Right ventricle myocardium superior (tissue), 1 donor: ENCODE measurements at regions not wholly inside any gene's neighbourhood (a gene's known extent, or its start where the extent isn't known, plus 50 kb on each side); places are given as distances from the start of the nearest gene placed in this dataset.
"Not testable (repeated sequence)": the region's sequence is repeated elsewhere in the genome, so short reads cannot be mapped to it uniquely, and the experiment has no call there.

Experiments used
- ATAC-seq: fragments of 200-7000 bp; cut with Tn5 transposase; one replicate; pipeline ENCODE4 v1.9.1; 2020; ENCODE audit warnings: mild to moderate bottlenecking; ENCODE audit not compliant: poor library complexity
- DNase-seq: peaks from one replicate; pipeline ENCODE4 v3.0.0-alpha.2; 2020
- intact Hi-C: fragments of 100-400 bp; cut with DNase I; formaldehyde crosslinking; loops from one replicate; pipeline ENCODE4 v1.11.2; 2022
- donor health status: DM: no; HTN: yes; CAD: no; lungs with severe emphysema.

DNA sequence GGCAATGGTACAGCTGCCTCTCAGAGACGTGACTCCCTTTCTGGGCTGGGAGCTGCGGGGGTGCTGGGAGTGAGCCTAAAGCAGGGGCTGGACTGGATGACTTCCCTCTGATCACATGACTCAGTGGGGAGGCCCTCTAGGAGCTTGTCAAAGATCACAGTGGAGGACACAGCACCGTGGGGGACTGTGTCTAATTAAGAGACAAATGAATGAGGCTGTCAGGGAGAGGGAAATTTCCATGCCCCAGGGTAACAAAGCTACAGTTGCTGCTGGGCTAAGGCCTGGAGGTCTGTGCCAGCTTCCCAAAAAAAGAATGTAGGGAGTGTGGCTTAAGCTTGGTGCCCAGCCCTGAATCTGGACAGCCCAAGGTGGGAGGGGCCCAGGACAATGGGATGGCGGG, 262.8 kb upstream of the PLET1 start:
- peak; percentile 44 for DNase-seq
- intact Hi-C loops, result no loop called here
- peak; percentile 47 for ATAC-seq

DNA sequence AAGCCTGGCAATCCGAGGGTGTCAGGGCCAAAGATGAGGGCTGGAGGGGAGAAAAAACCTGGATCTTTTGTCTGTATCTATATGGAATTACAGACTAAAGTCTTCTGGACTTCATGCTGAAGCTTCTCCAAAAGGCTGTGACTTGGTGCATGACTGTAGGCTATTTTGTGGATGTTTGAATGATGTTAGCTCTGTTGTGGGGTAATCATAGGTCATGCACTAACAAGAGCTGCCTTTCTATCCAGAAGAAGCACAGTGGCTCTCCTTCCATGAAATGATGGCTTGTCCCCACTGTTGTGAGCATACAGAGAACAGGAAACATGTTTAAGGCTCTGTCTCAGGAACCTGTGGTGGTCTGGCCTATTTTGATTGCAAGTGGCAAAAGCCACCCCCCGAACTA, 263.3 kb upstream of the PLET1 start:
- DNase-seq, result no peak
- intact Hi-C loops, result no loop called here
- no peak for ATAC-seq

DNA sequence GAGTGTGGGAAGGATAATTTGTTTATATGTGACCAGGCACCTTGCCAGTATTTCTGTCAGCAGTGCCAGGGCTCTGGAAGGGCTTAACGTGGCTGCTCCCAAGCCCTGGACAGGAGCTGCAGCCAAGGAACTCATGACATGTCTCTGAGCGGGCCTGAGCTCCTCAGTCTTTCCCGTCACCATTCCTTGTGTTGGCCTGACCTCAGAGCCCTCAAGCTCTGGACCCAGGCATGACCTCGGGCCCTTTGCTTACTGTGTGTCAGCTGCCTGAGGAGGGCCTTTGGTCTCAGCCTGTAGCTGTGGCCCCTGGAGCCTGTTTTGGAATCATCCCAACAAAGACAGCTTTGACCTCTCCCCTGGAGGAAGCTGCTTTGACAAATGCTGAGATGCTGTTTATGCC, 264.1 kb upstream of the PLET1 start:
- DNase-seq, result peak; percentile 55
- intact Hi-C loops, result no loop called here
- peak; percentile 43 for ATAC-seq

DNA sequence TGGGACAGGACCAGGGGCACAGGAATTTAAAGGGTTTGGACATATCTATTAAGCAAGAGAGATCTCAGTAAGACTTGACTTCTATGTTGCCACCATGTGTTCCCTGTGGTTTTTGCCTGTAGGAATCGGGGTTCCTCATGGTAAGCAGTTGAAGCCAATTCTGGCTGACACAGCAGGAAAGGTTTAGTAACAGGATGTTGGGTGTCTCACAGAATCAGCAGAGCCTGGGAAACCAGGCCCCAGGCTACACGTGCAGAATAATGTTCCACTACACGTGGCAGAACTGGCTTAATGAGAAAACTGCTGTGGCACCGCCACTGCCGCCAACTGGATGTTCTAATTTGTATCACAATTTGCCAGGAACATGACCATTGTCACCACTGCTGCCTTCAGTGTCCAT, 264.6 kb upstream of the PLET1 start:
- ATAC-seq (peak; percentile 25), DNase-seq (peak; percentile 45)
- intact Hi-C loops, result no loop called here

DNA sequence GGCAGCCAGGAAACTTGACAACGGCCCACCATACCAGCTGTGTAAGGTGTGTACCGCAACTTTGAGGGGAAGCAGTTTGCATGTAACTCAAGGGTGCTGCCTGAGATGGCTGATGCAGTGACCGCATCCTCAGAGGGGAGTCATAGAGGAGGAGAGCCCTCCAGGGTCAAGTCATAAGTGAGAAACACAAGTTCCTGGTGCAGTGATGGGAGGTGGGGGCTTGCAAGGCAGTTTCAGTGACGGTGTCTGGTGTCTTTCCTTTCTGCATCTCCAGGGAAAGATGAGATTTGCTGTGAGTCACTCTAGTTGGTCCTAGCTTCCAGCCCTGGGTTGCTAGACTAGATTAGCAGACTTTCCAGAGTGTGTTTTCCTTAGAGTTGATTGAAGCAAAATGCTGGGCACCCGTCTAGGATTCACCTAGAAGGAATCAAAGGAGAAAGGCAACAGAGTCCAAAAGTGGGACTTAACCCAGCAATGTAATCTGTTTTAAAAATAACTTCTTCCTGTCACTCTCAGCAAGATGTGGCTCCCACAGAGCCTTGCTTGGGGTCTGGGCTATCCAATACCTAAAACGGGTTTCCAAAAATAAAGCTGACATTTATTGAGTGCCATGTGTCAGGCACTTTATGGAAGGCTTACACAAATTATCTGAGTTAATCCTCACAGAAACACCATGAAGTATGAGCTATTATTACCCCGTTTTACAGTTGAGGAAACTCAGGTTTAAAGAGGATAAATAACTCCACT, 265.4 kb upstream of the PLET1 start:
- intact Hi-C loops, result no loop called here
- no peak for DNase-seq
- ATAC-seq, result no peak

DNA sequence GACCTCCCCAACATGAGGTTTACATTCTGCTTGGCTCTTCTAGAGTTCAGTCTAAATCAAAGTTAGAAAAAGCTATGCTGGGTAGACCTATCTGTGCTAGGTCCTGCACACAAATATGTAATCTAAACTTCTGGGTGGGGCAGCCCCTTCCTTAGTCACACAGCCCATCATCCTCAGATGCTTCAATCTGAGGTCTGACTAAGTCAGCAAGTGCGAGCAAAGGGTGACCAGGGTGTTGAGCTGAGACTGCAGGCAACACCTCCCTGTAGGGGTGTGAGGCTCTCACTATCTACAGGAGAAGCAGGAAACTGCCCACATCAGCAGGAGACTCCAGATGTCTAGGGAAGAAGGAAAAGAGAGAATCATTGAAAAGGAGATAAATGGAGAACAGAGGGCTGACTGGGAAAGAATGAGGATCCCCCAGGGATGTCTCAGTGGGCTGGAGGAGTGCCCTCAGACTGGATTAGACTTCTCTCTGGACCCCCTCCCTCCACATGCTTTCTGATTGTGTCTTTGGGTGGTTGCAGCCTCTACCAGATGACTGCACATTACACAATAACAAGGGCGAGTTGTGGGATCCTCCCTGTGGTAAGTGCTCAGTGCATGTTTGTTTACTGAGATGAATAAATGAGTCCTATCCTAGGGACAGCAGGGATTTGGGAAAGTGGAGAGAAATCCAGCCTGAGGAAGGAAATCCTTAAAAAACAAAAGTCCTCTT, 266.2 kb upstream of the PLET1 start:
- no peak for DNase-seq
- ATAC-seq, result peak; percentile 13
- intact Hi-C loops, result no loop called here

DNA sequence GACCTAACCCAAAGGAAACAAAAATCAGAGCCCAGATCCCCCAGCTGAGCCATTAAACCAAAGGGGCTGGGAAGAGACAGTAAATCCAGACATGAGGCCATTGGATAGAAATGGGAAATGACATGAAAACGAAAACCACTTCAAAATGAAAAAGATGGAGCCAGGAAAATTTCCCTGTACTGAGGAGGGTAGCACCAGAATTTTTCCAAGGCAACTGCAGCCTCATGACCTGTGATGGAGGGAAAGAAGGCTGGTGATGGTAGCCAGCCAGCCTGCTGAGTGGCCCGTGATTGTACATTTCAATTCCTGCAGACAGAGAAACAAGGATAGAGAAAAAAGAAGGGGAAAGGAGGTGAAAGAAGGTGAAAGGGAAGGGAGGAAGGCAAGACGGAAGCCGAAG, 268.4 kb upstream of the PLET1 start:
- DNase-seq (no peak), ATAC-seq (no peak)
- intact Hi-C loops, result no loop called here

DNA sequence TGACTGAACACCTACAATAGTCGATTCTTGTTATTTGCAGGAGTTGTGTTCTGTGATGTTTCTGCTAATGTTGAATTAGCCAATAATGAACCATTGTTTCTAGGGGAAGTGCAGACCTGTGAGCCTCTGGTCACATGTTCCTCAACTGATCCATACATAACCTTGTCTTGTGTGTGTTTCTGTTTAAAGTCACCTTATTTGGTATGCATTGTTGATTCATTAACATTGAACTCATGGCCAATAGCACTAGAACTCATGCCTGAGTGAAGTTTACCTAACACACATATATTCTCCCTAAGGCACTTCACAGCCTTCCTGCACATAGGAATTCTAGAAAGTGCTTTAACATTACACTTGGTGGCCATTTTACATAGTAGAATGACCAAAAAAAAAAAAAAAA, 271.8 kb upstream of the PLET1 start:
- intact Hi-C loops, result no loop called here
- no peak for ATAC-seq
- DNase-seq, result no peak

DNA sequence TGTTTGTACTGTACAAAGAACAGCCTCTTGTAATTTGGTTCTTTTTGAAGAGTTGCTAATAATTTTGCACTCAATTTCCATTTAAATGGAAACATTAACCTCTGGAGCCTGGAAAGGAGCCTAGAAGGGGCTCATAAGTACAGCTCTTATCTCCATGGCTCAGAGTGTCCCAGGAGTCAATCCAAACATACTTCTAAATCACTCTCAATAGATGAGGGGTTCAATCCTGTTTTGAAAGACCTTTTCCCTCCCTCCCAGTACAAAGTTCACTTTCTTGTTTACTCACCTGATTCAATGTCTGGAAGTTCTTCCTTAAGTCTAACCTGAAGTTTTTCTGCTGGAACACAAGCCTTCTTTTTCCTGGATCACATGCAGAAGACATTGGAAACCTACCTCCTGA, 273.0 kb upstream of the PLET1 start:
- DNase-seq, result no peak
- ATAC-seq, result peak; percentile 51
- intact Hi-C loops, result no loop called here

DNA sequence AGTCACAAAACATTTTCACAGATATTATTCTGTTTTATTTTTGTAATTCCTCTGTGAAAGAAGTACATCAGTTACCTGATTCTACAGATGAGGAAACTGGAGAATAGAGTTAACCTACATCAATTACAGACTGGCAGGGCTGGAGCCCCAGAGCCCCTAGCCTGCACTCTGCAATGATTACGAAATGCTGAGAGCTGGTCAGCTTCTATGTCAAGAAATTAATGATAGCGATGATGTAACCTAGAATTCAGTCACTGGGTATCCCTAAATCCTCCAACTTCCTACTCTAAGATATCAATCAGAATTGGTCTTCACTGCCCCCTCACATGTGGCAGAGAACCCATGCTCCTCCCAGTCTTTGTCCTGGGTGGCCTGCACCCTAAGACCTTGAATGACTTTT, 273.5 kb upstream of the PLET1 start:
- DNase-seq (no peak), ATAC-seq (no peak)
- intact Hi-C loops, result no loop called here

DNA sequence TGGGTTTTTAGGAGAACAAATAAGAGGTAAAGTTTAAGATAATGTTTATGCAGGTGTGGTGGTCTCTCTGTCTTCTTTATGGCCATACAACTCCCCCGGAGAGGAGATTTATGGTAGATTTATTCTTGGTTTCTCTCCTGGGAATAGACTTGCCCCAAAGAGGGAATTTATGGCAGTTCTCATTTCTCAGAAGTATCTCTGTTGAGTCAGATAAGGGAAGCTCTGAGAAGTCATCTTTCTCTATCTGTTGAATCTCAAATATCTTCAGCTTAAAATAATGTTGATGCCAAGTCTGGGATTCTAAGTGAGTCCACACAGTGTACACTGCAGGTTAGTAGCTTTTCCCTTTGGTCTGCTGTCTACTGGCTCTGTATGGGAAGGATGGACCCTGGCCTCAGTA, 276.4 kb upstream of the PLET1 start:
- ATAC-seq (no peak), DNase-seq (no peak)
- intact Hi-C loops, result no loop called here

DNA sequence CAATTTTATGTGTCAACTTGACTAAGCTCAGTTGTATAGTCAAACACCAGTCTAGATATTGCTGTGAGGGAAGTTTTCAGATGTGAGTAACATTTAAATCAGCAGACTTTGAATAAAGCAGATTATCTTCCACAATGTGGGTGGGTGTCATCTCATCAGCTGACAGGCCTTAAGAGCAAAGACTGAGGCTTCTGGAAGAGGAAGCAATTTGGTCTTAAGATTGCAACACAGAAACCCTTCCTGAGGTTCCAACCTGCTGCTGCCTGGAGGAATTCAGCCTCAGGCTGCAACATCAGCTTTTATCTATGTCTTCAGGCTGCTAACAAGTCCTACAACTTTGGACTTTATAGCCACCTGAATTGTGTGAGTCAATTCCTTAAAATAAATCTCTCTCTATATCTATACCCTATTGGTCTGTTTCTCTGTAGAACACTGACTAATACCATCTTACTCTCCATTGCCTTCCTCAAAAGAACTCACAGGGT, 277.2 kb upstream of the PLET1 start:
- ATAC-seq, result no peak
- intact Hi-C loops, result no loop called here
- DNase-seq, result no peak

DNA sequence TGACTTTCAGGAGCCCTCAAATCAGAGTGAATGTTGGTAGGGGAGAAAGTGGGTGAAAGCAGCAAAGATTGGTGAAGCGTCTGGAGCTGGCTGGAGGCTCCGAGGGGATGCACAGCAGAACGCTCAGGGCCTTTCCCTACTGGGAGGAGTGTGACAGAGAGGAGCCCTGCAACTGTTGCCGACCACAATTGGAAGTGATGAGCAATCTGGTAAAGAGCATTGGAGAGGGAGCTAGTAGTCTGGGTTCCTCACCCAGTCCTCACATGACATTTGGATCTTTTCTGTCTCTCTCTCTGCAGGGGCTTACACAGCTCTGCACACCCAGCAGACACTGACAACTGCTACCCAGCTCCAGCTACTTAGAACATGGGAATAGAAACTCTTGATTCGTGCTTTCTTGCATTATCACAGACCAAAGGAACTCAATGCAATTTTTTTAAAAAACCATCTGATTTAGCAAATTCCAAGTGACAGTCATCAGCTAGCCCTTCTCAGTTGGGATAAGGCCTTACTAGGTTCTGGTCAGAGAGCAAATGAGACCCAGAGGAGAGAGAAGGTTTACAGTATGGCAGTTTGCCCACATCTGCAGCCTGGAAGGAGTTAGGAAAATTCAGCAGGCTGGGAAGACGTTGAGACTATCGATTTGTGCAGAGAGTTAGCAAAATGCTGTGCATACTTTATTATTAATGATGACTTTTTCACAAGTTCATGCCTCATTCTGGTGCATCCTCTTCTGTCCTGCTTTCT, 278.0 kb upstream of the PLET1 start:
- no peak for DNase-seq

DNA sequence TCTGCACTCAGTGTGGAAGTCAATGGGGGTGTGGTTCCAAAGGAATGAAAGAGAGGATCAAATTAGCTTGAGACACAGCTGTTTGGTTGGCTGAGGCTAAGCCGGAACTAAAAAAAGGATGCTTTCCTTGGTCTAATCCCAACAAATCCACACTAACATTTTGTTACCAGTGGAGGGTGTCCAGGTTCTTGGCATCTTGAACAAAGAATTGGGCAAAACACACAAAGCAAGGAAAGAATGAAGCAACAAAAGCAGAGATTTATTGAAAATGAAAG, 278.6 kb upstream of the PLET1 start:
- ATAC-seq, DNase-seq, intact Hi-C loops: not testable (repeated sequence)

More for the DNA sequence above, 278.0 kb upstream of the PLET1 start:
- no peak for ATAC-seq
- intact Hi-C loops, result no loop called here

DNA sequence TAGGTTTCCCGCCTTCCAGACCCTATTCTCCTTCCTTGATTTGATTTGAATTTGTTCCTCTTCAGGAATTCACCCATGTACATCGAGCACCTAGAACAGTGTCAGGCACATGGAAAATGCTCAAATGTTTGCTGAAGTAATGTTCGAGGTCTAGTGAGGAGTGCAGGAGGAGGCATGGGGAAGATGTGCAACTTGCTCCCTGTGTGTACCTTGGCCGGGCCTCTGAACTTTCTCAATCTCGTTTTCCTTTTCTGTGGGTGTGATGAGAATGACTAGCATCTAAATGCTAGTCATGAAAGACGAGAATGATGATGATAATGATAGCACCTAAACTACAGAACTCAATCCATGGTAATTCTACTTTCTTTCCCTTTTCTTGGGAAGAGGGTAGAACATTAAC, 279.1 kb upstream of the PLET1 start:
- intact Hi-C loops, result no loop called here
- no peak for ATAC-seq
- DNase-seq, result no peak

DNA sequence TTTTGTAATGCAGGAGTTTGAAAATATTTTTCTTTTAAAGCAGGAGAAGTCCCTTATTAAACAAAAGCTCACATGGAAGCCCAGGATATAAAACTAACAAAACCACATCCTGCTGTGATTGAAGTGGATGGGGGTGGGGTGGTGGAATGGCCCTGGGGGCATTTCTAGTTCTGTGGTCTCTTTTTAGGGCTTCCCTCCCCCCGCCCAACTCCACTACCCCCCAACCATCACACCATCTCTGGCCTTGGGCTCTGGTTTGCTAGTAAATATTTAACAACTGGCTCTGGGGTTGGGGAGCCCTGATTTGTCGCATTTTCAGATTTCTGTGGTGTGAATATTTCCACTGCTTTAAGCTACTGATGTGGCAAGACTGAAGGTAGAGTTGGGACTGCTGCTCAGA, 279.6 kb upstream of the PLET1 start:
- DNase-seq (no peak), ATAC-seq (no peak)
- intact Hi-C loops, result no loop called here

DNA sequence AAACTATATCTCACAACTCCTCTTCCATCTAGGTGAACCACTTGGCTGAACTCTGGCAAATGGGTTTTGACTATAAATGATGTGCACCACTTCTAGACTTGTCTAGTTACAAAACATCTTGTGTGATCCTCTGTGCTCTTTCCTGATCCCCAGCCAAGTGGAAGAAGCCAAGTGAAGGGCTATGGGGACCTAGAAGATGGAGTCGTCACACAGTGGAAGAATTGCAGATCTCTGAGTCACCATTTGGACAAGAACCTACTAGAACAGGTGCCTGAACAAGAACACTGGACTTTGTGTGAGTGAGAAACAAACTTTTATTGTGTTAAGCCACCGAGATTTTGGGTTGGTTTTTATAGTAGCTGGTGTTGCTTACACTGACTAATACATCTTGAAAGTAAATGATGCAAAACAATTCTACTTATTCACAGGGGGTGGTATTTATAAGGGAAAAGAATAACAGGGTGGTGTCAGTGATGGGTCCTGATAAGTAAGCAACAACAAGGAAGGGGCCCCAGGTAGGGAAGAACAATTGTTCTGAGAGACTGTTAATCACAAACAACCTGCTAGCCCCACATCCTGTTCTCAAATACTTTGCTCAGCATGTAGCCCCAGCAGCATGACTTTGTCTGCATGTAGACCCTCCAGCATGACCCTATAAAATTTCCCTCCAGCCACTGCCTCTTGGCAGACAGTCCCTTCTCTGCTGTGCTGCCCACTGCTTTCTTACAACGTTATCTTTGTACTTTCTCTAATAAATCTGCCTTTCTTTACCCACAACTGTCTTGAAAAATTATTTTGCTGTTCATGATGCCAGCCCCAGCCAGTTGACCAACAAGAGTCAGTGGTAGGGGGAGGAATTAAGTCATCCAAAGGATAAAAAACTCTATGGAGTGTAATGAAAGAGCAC, 280.7 kb upstream of the PLET1 start:
- DNase-seq (no peak), ATAC-seq (peak; percentile 42)
- intact Hi-C loops, result no loop called here

DNA sequence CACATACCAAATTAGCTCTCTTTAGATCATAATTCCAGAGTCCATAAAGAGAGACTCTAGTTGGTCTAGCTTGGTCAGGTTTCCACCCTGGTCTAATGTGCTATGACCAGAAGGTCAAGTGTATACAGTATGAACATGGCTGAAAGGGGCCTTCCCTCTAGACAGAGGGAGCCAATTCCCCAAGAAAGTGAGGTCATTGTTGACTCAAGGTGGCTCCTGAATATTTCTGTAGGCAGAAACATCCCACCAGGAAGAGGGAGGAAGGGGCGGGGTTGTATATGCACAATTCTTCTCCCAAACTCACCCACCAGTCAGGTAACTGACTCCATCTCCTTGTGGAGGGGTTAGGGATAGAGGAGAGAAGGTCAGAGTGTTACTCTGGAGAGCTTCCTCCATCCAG, 281.8 kb upstream of the PLET1 start:
- no peak for ATAC-seq
- intact Hi-C loops, result no loop called here
- no peak for DNase-seq

DNA sequence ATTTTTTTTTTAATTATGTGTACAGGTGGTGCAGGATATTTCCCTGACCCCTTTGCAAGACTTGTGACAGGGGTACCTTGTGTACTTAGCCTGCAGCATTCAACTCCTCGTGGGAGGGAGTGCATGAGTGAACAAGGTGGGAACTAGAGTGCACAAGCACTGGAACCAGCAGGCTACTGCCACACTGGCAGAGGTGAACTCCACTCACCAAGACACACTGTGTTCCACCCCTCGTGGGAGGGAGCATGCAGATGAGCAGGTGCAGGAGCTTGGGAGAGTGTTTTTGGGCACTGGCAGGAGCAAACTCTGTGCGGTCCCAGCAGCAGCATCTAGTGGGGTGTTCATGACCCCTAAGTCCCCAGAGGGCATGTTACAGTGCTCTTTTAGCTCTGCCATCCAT, 282.7 kb upstream of the PLET1 start:
- DNase-seq (no peak), ATAC-seq (peak; percentile 28)
- intact Hi-C loops, result no loop called here
